Smooth muscle cell (in vitro differentiated cells): ENCODE measurements at regions not wholly inside any gene's neighbourhood (a gene's known extent, or its start where the extent isn't known, plus 50 kb on each side); places are given as distances from the start of the nearest gene placed in this dataset.

Source experiments
- DNase-seq: peaks from one replicate; lab custom pipeline; 2025; ENCODE audit not compliant: unreplicated experiment; lab: John Stamatoyannopoulos, UW
- H2AFZ ChIP-seq: fragments of 200-600 bp; sonication (generic); 2 replicates; pipeline ENCODE4 v1.6.0; 2016; ENCODE audit warnings: antibody characterized with exemption, low read depth, mild to moderate bottlenecking
- H3F3A ChIP-seq: fragments of 200-600 bp; sonication (generic); 2 replicates; pipeline ENCODE4 v1.6.0; 2017; ENCODE audit warnings: antibody characterized with exemption, low read depth
- H3K27ac ChIP-seq: fragments of 200-600 bp; sonication (generic); 2 replicates; pipeline ENCODE4 v1.5.1; 2016; ENCODE audit warnings: low read depth, mild to moderate bottlenecking
- H3K27me3 ChIP-seq: fragments of 200-600 bp; sonication (generic); 2 replicates; pipeline ENCODE4 v1.6.1; 2016; ENCODE audit warnings: low read depth, mild to moderate bottlenecking
- H3K36me3 ChIP-seq: fragments of 200-600 bp; sonication (generic); 2 replicates; pipeline ENCODE4 v1.5.1; 2016; ENCODE audit warnings: low read depth
- H3K4me1 ChIP-seq: fragments of 200-600 bp; sonication (generic); 2 replicates; pipeline ENCODE4 v1.5.1; 2016; ENCODE audit warnings: low read depth
- H3K4me2 ChIP-seq: fragments of 200-600 bp; sonication (generic); 2 replicates; pipeline ENCODE4 v1.6.0; 2016; ENCODE audit warnings: mild to moderate bottlenecking
- H3K4me3 ChIP-seq: fragments of 200-600 bp; sonication (generic); 2 replicates; pipeline ENCODE4 v1.5.1; 2016; ENCODE audit warnings: mild to moderate bottlenecking
- H3K79me2 ChIP-seq: fragments of 200-600 bp; sonication (generic); 2 replicates; pipeline ENCODE4 v1.6.0; 2016; ENCODE audit warnings: low read depth, mild to moderate bottlenecking
- H3K9ac ChIP-seq: fragments of 200-600 bp; sonication (generic); 2 replicates; pipeline ENCODE4 v1.6.0; 2016; ENCODE audit warnings: low read depth
- H3K9me3 ChIP-seq: fragments of 200-600 bp; sonication (generic); replicated peaks from 2 replicates; pipeline ENCODE4 v1.5.1; 2016; ENCODE audit warnings: low read depth
- H4K20me1 ChIP-seq: fragments of 200-600 bp; sonication (generic); 2 replicates; pipeline ENCODE4 v1.6.0; 2016; ENCODE audit warnings: low read depth
- WGBS: methylation state at CpG from one replicate; pipeline ENCODE4 v1.1.7; 2016; ENCODE audit warnings: low lambda C conversion rate; 5-methylcytosine and 5-hydroxymethylcytosine counted together
- TF ChIP-seq, protein P1 (sequence below): fragments of 200-600 bp; sonication (generic); IDR thresholded peaks from 2 replicates; pipeline ENCODE4 v1.5.1; 2017; ENCODE audit warnings: borderline replicate concordance, mild to moderate bottlenecking, antibody characterized with exemption; ENCODE audit not compliant: insufficient read depth, poor library complexity, severe bottlenecking

DNA sequence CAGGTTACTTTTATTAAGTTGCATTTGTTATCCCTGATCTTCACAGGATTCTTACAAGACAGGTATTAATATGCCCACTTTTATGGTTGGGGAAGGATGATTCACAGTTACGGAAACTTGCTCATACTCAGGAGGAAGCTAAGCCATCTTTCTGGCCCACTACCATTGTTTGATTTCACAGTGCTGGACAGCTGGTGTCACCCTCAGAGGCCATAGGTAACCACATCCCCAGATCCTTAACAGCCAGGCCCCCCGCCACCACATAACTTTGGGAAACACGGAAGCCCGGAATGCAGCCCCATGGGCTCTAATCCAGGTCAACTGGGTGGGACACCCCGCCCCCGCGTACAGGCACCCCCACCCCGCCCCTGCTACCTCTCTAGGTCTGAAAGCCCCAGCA, 119.7 kb downstream of the IRS2 start:
- no peaks in the 10 kb centered on the region for H3K36me3 ChIP-seq
- H3K4me1 ChIP-seq: peaks cover 19% of the 10 kb centered on the region
- H4K20me1 ChIP-seq: no peaks in the 10 kb centered on the region
- no peak overlapping the region for H3K4me2 ChIP-seq
- no peak overlapping the region for H3K4me3 ChIP-seq
- H3K79me2 ChIP-seq: no peaks in the 10 kb centered on the region
- TF ChIP-seq, protein P1, sequence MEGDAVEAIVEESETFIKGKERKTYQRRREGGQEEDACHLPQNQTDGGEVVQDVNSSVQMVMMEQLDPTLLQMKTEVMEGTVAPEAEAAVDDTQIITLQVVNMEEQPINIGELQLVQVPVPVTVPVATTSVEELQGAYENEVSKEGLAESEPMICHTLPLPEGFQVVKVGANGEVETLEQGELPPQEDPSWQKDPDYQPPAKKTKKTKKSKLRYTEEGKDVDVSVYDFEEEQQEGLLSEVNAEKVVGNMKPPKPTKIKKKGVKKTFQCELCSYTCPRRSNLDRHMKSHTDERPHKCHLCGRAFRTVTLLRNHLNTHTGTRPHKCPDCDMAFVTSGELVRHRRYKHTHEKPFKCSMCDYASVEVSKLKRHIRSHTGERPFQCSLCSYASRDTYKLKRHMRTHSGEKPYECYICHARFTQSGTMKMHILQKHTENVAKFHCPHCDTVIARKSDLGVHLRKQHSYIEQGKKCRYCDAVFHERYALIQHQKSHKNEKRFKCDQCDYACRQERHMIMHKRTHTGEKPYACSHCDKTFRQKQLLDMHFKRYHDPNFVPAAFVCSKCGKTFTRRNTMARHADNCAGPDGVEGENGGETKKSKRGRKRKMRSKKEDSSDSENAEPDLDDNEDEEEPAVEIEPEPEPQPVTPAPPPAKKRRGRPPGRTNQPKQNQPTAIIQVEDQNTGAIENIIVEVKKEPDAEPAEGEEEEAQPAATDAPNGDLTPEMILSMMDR: no peak
- DNase-seq: no peak
- H3K9ac ChIP-seq: no peak overlapping the region
- no peaks in the 10 kb centered on the region for H3F3A ChIP-seq
- 82% methylated on average over 8 of the region's 8 CpGs for WGBS
- H3K27me3 ChIP-seq: no peaks in the 10 kb centered on the region
- H2AFZ ChIP-seq: no peak overlapping the region
- no peaks in the 10 kb centered on the region for H3K9me3 ChIP-seq
- no peak overlapping the region for H3K27ac ChIP-seq

DNA sequence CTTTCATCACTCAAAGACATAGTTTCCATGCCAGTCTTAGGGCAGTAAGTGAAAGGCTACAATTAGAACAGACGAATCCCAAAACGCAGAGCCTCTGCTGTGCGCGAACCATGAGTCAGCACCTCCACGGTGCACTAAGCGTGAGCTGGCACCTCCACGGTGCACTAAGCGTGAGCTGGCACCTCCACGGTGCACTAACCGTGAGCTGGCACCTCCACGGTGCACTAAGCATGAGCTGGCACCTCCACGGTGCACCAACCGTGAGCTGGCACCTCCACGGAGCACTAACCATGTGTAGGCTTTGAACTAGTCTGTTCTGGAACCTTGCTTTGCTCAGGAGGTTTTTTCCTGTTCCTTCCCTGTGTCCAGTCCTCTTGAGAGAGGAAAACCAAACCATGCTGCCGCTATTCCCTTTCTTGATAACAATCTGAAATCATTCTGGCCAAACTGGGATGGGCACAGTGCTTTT, 120.6 kb downstream of the IRS2 start:
- DNase-seq: no peak
- H3K27ac ChIP-seq: no peak overlapping the region
- no peaks in the 10 kb centered on the region for H4K20me1 ChIP-seq
- no peaks in the 10 kb centered on the region for H3K79me2 ChIP-seq
- no peaks in the 10 kb centered on the region for H3F3A ChIP-seq
- no peaks in the 10 kb centered on the region for H3K9me3 ChIP-seq
- no peak overlapping the region for H3K4me3 ChIP-seq
- 93% methylated on average over 15 of the region's 15 CpGs for WGBS
- H3K36me3 ChIP-seq: no peaks in the 10 kb centered on the region
- H3K4me2 ChIP-seq: no peak overlapping the region
- no peak overlapping the region for H3K9ac ChIP-seq
- no peaks in the 10 kb centered on the region for H3K27me3 ChIP-seq
- H2AFZ ChIP-seq: no peak overlapping the region
- TF ChIP-seq, protein P1: no peak
- peaks cover 19% of the 10 kb centered on the region for H3K4me1 ChIP-seq

DNA sequence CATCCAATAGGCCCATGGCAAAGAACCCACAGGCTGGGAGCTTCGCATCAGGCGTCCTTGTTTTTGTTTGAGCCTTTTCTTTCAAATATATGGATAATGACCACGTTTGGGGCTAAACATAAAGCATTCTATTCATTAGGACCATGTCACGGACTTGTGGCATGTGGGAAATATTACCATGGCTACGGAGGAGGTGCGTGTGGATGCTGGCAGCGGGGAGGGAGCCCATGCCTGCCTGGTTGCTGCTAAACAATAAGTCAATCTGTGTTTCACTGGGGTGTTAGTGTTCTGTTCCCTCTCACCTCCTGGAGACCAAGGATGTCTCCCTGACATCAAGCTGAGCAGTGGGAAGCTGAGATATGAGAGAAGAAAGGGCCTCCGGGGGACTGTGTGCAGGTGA, 121.1 kb downstream of the IRS2 start:
- H3K27ac ChIP-seq: no peak overlapping the region
- DNase-seq: no peak
- no peaks in the 10 kb centered on the region for H4K20me1 ChIP-seq
- no peaks in the 10 kb centered on the region for H3F3A ChIP-seq
- peaks cover 19% of the 10 kb centered on the region for H3K4me1 ChIP-seq
- H2AFZ ChIP-seq: no peak overlapping the region
- no peaks in the 10 kb centered on the region for H3K27me3 ChIP-seq
- H3K4me3 ChIP-seq: no peak overlapping the region
- H3K79me2 ChIP-seq: no peaks in the 10 kb centered on the region
- H3K9ac ChIP-seq: no peak overlapping the region
- TF ChIP-seq, protein P1: no peak
- no peaks in the 10 kb centered on the region for H3K9me3 ChIP-seq
- WGBS: 87% methylated on average over 8 of the region's 8 CpGs
- H3K4me2 ChIP-seq: no peak overlapping the region
- no peaks in the 10 kb centered on the region for H3K36me3 ChIP-seq

DNA sequence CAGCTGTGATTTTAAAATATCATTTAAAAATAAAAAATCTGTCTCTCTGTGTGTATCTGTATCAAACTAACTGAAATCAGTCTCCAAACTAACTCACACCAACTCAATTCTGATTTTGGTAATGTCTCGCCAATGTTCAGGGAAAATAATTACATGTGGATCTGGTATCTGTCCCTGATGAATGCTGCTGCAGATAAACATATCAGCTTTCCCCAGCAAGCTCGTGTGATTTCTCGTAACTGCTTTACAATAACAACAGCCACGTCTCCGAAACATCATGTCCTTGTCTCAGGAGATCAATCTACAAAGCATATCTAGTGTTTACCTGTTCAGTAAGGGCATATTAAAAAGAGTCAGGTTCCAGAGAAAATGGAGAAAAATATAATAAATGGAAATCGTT, 129.0 kb downstream of the IRS2 start:
- DNase-seq: no peak
- H3K9me3 ChIP-seq: no peaks in the 10 kb centered on the region
- H2AFZ ChIP-seq: no peak overlapping the region
- 61% methylated on average over 6 of the region's 6 CpGs for WGBS
- TF ChIP-seq, protein P1: no peak
- H3K36me3 ChIP-seq: no peaks in the 10 kb centered on the region
- no peaks in the 10 kb centered on the region for H4K20me1 ChIP-seq
- H3K27me3 ChIP-seq: no peaks in the 10 kb centered on the region
- H3F3A ChIP-seq: no peaks in the 10 kb centered on the region
- no peak overlapping the region for H3K27ac ChIP-seq
- no peaks in the 10 kb centered on the region for H3K4me1 ChIP-seq
- no peak overlapping the region for H3K4me2 ChIP-seq
- H3K9ac ChIP-seq: no peak overlapping the region
- H3K79me2 ChIP-seq: no peaks in the 10 kb centered on the region
- H3K4me3 ChIP-seq: no peak overlapping the region
